GM18508 (cell line): ENCODE measurements at regions not wholly inside any gene's neighbourhood (a gene's known extent, or its start where the extent isn't known, plus 50 kb on each side); places are given as distances from the start of the nearest gene placed in this dataset.
"Not testable (repeated sequence)": the region's sequence is repeated elsewhere in the genome, so short reads cannot be mapped to it uniquely, and the experiment has no call there.

Source experiments
- ATAC-seq: cut with Tn5 transposase; IDR thresholded peaks from one replicate; pipeline ENCODE4 v1.9.1; 2021; ENCODE audit warnings: moderate number of reproducible peaks; ENCODE audit not compliant: insufficient read depth, unreplicated experiment

- ATAC-seq, result no peak
These were observed 185.0 kb upstream of the NRXN3 start for GRCh38 chr14:77985211-77985615.

GRCh38 chr14:77986773-77987172 is 183.4 kb upstream of the NRXN3 start:
- ATAC-seq, result no peak

- no peak for ATAC-seq
These were observed 181.9 kb upstream of the NRXN3 start for GRCh38 chr14:77988096-77988870.

- ATAC-seq, result no peak
These were observed 181.2 kb upstream of the NRXN3 start for GRCh38 chr14:77988970-77989369.

- no peak for ATAC-seq
These were observed 180.7 kb upstream of the NRXN3 start for GRCh38 chr14:77989441-77989991.

GRCh38 chr14:77990337-77990736 is 179.8 kb upstream of the NRXN3 start:
- ATAC-seq, result no peak

- no peak for ATAC-seq
These were observed 178.9 kb upstream of the NRXN3 start for GRCh38 chr14:77991128-77991772.

- ATAC-seq, result peak; percentile 90
These were observed 164.8 kb upstream of the NRXN3 start for GRCh38 chr14:78005325-78005724.

- no peak for ATAC-seq
These were observed 163.0 kb upstream of the NRXN3 start for GRCh38 chr14:78007160-78007559.

GRCh38 chr14:78010688-78011087 is 159.5 kb upstream of the NRXN3 start:
- ATAC-seq, result no peak

- not testable (repeated sequence) for ATAC-seq
These were observed 156.3 kb upstream of the NRXN3 start for GRCh38 chr14:78013911-78014310.

GRCh38 chr14:78016532-78016931 is 153.6 kb upstream of the NRXN3 start:
- no peak for ATAC-seq

- ATAC-seq, result peak; percentile 52
These were observed 151.9 kb upstream of the NRXN3 start for GRCh38 chr14:78018283-78018682.

GRCh38 chr14:78022059-78022458 is 148.1 kb upstream of the NRXN3 start:
- peak; percentile 85 for ATAC-seq

- no peak for ATAC-seq
These were observed 147.1 kb upstream of the NRXN3 start for GRCh38 chr14:78023112-78023511.

GRCh38 chr14:78028471-78028870 is 141.7 kb upstream of the NRXN3 start:
- ATAC-seq, result no peak

GRCh38 chr14:78029601-78030372 is 140.4 kb upstream of the NRXN3 start:
- no peak for ATAC-seq

- no peak for ATAC-seq
These were observed 126.8 kb upstream of the NRXN3 start for GRCh38 chr14:78043349-78043748.

GRCh38 chr14:78048120-78048519 is 122.1 kb upstream of the NRXN3 start:
- no peak for ATAC-seq

- ATAC-seq, result not testable (repeated sequence)
These were observed 113.3 kb upstream of the NRXN3 start for GRCh38 chr14:78056890-78057289.

- no peak for ATAC-seq
These were observed 99.8 kb upstream of the NRXN3 start for GRCh38 chr14:78070344-78070743.
